ENCODE measurements at regions not wholly inside any gene's neighbourhood (a gene's known extent, or its start where the extent isn't known, plus 50 kb on each side); places are given as distances from the start of the nearest gene placed in this dataset.

- TF ChIP-seq, protein P1, sequence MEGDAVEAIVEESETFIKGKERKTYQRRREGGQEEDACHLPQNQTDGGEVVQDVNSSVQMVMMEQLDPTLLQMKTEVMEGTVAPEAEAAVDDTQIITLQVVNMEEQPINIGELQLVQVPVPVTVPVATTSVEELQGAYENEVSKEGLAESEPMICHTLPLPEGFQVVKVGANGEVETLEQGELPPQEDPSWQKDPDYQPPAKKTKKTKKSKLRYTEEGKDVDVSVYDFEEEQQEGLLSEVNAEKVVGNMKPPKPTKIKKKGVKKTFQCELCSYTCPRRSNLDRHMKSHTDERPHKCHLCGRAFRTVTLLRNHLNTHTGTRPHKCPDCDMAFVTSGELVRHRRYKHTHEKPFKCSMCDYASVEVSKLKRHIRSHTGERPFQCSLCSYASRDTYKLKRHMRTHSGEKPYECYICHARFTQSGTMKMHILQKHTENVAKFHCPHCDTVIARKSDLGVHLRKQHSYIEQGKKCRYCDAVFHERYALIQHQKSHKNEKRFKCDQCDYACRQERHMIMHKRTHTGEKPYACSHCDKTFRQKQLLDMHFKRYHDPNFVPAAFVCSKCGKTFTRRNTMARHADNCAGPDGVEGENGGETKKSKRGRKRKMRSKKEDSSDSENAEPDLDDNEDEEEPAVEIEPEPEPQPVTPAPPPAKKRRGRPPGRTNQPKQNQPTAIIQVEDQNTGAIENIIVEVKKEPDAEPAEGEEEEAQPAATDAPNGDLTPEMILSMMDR (IDR thresholded peaks at IDR 0.05) = no peak
- TF ChIP-seq POLR2A (IDR thresholded peaks at IDR 0.05) = no peak
Observed at GRCh38 chr9:93786204-93786603, 169.0 kb downstream of the BARX1 start.

All from thyroid gland (tissue), 4 donors.